Hematopoietic multipotent progenitor cell treated with erythropoietin and hydrocortisone succinate and interleukin-3 and kit ligand, for 15 days (in vitro differentiated cells): ENCODE measurements at regions not wholly inside any gene's neighbourhood (a gene's known extent, or its start where the extent isn't known, plus 50 kb on each side); places are given as distances from the start of the nearest gene placed in this dataset.

Experiments
- DNase-seq: peaks from one replicate; pipeline ENCODE4 v3.0.0-alpha.2; 2015; ENCODE audit warnings: low spot score

DNA sequence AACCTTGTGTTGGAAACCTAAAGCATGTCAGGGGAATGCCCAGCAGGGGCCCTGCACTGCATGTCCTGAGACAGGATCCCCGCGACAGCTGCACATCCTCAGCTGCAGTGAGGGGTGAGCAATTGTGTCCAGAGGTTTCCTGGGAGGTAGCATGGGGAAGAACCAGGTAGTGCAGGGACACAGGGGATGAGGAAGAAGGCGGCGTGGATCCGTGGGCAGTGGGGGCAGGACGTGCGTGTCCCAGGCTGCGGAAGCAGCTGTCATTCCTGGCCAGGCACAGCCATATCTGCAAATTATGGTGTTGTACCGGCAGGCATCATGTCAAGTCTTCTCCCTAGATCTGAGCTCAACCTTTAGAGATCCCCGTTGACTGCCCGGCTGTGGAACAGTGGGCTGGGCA is 238.2 kb upstream of the MYT1L start:
- no peak for DNase-seq

DNA sequence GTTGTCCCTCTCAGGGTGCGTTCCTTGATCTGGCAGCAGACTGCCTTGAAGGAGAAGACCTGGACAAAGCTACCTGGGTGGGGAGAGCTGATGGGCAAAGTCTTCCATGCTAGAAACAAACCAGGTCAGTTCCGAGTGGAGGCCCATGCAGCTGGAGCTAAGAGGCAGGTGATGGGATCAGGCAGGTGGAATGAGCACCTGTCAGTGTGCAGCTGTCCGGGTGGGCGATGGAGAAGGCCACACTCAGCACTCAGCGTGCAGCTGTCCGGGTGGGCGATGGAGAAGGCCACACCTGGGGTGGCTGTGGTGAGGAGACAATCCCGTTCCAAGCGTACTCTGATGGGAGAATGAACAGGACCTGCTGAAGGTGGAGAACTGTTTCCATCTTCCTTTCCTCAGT is 237.3 kb upstream of the MYT1L start:
- no peak for DNase-seq

DNA sequence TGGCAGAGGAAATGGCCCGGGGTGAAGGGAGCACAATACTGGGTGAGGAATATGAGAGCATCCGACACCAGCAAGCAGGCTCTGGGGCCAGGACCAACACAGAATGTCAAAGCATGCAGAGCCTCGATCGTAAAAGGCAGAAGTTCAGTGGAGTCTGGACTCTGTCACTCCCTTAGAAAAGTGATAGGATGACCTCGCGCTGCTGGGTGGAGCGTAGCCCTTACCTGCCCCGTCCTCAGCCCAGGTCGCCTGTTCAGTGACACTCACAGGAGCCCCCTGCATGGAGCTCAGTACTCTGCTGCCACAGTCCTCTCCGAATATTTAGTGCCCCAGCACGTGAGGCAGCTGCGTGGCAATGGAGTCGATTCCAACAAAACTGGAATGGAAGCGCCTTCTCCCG is 236.7 kb upstream of the MYT1L start:
- no peak for DNase-seq

DNA sequence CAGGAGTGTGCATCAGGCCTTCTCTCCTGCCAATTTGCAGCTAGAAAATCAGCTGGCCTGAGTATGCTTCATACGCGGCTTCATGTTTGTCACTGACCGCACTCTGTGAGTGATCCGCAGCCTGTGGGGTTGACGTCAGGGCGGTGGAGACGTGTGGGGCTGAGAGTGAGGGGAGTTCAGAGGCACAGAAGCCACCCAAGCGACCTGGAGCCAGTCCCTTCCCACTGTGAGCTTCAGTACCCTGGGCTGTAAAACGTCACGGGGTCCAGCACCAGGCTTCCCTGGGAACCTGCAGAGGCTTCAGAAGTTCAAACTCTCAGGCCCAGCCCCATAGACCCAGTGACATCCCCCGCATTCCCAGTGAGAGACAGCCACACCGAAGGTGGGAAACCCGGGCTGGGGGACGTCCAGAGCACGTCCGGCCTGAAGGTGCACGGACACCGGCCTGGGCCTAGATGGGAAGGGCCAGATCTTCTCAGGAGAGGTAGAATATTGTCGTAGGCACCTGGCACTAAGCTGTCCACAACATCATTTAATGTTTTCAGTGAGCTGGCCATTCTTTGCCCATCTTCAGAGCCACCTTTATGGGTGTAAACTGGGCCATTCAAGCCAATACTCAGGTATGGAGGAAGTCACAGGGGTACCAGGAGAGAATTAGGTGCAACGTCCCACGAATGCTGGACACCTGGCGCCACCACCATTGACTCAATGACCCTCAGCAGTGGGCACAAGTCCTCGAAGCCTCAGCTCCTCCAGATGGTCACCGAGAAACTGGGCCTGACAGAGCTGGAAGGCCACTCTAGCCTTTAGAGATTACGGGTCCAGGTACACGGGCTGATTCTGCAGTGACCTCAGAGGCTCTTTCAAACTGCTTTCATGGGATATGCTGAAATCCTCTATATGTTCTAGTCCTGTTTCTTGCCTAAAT is 235.6 kb upstream of the MYT1L start:
- no peak for DNase-seq

DNA sequence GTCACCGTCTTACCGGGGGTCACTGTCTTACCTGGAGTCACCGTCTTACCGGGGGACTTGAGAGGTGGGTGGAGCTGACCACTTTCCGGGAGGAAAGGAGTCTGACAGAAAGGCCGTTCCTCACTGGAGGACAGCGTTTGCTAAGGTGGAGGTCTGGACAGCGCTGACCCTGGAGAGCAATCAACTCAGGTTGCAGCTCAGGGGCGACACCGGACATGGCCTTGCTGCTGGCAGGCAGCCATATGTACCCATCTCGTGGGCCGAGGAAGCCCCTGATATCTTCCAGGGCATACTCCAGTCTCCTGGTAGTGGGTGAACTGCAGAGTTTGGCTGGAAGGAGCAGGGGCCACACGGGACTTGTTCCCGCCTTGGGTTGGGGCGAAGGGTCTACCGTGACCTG is 234.6 kb upstream of the MYT1L start:
- no peak for DNase-seq

DNA sequence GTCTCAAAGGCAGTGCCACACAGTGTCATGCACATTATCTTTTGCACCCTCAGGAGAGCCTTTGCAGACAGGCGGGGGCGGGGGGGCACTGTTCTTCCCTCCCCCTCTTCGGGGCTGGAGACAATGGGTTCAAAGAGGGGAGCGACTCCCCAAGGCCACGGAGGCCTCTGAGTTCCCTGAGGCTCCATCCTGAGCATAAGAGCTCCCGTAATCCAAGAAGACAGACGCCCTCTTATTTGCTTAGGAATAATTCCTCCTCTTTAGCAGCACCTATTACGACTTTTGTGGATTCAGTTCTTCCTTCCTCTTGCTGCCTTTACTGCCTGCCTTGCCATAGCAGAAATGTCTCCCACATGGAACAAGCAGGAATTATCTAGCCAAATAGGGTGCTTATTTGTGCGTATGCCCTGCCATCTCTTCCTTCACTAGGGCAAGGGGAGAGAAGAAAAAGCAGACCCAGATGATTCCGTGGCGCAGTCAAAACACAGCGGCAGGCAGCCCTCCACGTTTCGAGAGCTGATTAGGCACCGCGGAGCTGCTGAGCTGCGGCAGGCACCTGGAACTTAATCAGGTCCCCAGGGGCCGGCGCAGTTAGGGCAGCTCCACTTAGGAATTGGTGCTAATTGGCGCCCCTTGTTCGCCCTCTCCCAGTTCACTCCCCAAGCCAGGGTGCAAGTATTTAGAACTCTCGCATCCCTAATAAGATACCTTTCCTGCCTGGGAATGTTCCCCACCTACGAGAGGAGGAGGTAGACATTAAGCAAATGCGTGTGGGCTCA is 233.4 kb upstream of the MYT1L start:
- DNase-seq, result no peak

DNA sequence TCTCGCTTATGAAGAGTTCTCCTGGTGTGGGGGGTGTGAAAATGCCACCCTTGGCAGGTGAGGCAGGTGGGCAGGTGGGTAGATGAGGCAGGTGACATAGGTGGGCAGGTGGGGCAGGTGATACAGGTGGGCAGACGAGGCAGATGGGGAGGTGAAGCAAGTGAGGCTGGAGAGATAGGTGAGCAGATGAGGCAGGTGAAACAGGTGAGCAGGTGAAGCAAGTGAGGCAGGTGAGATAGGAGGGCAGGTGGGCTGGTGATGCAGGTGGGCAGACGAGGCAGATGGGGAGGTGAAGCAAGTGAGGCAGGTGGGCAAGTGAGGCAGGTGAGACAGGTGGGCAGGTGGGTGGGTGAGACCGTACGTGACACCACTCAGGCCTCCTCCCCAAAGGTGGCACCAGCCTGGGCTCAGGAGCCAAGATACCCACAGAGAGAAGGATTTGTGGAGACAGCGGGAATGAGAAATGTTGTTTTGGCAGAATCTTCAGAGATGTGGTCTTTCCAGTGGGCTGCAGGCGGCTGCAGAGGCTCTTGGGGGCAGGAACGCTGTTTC is 232.3 kb upstream of the MYT1L start:
- DNase-seq, result no peak

DNA sequence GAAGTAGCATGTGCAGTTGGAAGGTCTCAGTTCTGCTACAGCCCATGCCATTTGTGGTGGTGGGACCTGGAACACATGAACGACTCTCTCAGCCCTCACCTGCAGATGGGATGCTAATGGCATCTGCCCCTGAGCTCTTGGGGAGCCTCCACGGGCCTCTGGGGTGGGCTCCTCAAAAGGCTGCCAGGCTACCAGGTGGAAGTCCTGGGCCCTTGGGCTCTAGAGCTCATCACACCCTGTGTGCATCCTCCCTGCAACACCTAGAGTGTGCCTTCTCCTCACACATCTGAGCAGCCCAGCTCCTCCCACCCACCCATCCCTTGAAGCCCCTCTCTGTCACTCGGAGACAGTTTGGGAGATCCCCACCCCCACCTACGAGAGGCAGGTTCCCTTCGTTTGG is 231.8 kb upstream of the MYT1L start:
- no peak for DNase-seq

DNA sequence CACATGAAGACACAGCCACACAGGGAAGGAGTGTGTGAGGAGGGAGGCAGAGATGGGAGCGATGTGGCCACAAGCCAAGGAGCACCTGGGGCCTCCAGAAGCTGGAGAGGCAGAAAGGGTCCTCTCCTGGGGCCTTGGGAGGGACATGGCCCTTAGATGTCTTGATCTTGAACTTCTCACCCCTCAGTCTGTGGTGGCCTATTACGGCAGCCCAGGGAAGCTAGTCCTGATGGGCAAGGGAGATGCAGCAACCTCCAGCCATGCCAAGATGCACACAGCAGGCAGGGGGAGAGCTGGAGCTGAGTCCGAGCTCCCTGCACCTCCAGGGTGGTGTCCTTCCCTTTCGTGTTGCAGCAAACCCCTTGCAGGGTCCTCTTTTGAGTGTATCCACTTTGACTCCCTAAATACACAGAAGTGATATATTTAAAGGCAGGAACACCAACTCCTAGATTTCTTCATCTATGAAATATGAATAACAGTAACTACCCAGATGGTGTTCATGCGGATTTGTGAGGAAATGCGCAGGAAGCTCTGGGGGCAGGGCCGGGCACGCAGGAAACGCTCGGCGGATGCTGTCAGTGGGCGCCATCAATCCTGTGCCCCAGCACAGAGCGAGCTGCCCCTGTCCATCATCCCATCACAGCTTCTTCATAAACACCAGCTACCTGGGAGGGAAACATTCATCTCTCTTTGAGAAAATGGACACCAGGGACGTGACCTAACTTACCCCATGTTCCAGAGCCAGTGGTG is 230.4 kb upstream of the MYT1L start:
- DNase-seq, result no peak

DNA sequence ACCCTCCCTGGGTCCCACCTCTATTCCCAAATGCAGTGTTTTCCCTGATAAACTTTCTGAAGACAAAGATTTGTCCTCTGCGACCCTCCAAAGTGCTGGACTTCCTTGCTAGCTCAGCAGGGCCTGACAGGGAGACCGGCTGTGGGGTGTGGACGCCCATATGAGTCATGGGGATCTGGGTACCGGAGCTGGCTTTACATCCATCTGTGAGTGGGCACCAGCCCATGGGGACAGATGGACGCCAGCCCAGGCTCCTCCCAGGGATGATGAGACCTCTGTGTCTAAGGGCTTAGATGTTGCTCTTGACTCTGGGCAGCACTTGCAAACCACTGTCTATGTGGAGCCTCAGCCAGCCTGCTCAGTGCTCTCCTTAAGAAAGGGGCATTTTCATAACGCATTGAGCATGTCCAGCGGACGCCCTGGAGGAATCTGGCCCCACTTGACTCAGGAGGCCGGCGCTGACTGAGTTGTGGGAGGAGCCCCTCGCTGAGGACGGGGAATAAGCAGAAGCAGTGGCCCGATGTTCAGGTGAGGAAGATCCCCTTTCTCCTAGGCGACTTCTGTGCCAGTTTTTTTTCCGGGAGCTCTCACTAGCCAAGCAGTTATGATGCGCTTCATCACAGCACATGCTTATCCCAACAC is 229.4 kb upstream of the MYT1L start:
- DNase-seq, result no peak

DNA sequence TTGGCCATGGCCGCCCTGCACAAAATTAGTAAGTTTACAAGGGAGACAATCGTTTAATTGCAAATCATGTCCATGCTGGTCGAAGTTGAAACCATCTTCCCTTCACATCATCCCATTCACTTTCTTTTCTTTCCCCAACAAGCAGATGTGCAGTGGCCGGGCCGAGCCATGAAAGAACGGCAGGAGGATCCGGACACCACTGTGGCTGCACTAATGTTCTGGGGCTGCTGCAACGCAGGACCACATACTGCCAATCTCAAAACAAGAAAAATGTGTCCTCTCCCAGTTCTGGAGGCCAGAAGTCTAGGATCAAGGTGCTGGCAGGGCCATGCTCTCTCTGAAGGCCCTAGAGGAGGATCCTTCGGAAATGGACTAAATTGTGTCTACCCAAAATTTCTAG is 227.4 kb upstream of the MYT1L start:
- no peak for DNase-seq

DNA sequence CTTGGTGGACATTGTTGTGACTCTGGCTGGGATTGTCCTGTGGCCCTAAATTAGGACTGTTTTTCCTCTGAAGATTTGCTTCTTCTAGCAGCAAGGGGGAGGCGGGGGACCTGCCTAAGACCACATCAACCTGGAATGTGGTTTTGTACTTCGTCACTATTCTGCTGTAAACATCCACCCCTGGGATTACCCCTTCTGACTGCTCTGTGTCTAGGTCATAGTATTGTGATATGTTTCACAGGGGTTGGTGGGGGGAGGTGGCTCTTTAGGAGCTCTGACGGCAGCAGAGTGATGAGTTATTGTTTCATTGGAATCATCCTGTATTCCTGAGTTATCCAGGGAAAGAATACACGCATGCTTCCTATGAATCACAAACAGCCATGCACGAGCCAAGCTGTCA is 226.4 kb upstream of the MYT1L start:
- no peak for DNase-seq

DNA sequence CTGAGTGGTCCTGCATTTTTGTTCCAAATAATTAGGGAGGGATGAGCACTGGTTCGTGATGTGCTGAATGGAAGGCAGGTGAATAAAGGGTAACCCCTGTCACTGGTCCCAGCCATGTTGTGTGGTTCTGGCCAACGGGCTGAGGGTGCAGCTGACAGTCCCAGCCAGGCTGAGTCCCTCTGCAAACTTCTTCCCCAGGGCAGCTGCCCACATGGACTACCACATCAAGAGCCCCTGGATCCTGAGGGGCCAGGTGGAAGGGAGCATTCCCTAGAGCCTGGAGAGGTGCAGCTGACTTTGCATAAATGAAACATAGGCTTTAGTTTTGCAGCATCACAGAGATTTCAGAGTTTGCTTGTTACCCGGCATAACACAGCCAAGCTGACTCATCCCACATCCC is 219.8 kb upstream of the MYT1L start:
- no peak for DNase-seq

DNA sequence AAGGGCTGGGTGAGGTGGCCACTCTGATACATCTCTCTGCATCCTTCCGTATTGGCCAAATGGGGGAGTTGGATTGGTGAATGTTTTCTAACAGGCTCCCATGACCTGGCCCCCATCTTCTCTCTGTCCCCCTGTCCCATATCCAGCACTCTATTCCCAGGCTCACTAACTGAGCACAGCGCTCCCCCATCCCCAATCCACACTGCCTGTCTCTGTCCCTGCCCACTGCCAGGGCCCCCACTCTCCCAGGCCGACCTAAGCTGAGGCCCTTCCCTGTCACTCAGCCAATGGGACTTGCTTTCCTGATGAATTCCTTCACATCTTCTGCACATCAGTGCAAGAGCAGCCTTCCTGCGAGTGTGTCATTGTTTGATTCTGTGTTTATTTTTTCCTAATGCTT is 216.8 kb upstream of the MYT1L start:
- DNase-seq, result no peak

DNA sequence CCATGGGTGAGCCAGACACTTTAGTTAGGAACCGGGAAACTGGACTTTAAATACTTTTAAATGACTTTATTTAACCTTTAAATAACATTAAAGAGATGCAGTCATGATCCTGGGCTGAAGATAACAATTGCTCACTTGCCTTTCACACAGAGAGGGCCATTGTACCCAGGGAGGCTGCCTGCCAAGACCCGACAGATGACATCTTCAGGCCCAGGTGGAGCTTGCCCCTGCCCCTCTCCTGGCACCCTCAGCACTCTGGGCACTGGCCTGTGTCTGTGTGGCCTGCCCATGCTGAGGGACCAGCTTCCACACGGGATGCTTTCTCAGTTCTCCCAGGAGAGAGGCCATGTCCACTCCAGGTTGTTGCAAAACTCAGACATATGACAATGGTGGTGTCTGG is 216.4 kb upstream of the MYT1L start:
- DNase-seq, result no peak

DNA sequence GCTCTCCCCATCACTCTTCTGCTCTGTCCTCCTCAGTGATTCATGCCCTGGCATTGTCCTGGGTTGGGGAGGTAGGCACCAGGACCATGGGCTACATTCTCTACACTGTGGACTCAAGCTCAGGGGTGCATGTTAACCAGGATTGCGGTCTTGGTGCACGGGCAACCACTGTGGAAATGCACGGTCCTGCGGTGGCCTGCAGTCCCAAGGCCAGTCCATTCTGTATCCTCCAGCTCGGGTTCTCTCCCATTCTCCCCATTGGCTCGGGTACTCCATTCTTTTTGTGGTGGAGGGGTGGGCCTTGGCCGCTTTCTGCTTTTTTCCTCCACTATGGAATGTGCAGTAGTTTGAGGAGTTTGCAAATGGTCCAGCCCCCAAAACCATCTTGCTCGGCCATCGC is 215.0 kb upstream of the MYT1L start:
- DNase-seq, result no peak

DNA sequence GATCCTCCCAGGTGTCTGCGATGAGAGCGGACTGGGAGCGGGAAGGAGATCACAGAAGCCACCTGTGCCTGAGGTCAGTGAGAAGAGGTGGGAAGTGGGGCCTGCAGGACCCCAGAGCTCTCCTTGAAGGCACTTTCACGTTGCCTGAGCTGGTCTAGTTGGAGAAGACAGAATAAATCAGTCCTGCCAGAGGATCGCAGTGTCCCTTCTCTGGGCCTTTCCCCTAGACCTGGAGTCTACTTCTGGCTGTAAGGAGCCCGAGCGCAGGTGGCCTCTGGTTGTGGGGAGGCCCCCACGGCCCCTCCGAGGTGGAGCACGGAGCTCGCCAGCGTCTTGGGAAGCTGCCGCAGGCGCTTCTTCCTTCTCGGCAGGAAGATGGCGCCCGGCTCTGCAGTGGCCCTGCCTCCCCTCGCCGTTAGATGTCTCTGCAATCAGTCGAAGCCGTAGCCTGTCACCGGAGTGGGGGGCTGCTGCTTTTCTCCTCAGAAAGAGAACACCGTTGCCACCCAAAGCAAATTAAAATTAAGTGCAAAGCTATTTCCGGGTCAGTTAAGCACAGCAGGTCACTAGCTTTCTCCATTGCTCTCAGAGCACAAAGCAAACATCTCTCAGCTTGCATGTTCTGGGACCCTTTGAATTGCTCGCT is 212.0 kb upstream of the MYT1L start:
- no peak for DNase-seq

DNA sequence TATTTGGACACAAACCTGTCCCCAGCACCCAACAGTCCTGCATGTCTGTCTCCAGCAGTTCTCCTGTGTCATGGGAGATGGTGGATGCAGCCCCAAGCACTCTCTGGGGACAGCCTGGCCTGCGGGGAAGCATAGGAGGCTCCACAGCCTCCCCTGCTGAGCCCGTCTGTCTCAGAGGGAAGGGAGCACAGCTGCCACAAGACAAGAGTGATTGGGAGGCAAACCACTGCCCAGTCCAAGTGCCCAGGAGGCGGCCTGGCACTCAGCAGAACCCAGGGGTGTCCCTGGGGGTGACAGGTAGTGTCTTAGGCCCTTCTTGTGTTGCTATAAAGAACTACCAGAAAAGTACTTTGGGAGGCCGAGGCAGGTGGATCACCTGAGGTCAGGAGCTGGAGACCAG is 211.2 kb upstream of the MYT1L start:
- DNase-seq, result no peak

DNA sequence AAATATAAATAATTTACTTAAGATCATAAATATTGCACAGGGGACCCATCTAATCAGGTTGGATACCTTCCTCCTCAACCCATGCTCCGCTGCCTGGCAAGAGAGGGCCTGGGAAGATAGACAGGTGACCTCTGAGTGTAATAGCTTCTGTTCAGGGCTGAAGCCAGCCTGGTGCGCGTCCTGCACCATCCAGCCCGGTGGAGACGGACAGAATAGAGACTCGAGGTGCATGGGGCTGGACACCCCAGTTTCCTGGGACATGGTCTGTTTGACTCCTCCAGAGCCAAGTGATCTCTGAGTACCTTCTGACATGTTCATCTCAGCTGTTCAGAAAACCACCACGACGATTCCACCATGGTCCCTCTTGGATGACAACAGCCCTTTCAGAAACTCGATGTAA is 209.3 kb upstream of the MYT1L start:
- no peak for DNase-seq

DNA sequence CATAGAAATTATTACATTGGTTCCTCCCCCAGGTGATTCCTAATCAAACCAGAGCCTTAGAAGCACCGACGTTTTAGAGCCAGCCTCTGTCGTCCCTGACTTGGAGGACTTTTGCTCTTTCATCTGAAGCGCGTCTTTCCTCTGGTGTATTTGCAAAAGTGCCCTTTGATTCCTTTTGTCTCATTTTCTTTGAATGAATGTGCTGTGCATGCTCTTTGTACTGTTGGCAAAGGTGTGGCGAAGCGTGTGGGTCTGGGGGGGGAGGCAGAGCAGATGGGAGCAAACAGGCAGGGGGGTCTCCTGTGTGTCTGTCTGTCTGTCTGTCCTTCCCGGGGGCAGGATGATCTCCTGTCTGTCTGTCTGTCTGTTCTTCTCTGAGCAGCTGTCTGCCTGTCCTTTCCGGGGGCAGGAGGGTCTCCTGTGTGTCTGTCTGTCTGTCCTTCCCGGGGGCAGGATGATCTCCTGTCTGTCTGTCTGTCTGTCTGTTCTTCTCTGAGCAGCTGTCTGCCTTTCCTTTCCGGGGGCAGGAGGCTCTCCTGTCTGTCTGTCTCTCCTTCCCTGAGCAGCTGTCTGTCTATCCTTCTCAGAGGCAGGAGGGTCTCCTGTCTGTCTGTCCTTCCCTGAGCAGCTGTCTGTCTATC is 205.5 kb upstream of the MYT1L start:
- no peak for DNase-seq

DNA sequence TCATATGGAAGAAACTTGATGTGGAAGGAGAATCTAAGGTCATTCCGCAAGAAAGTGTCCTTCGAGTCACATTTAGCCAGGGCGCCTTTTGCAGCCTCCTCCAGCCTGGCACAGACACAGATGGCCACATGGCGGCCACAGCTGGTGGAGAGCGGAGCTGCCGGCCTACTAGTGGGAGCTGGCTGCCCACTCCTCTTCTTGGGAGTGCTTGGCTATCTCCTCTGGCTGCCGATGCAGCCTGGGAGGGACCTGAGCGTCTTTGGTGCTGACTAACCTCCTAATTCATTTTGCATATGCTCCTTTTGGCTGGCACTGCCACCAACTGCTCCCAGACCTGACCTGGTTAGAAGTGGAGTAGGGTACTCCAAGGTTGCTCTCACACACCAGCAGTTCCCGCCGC is 199.3 kb upstream of the MYT1L start:
- DNase-seq, result no peak
